ENCODE measurements at regions not wholly inside any gene's neighbourhood (a gene's known extent, or its start where the extent isn't known, plus 50 kb on each side); places are given as distances from the start of the nearest gene placed in this dataset.

GRCh38 chr11:19558189-19558986, 154.2 kb upstream of the NAV2 start:
- no peak overlapping the region for H4K8ac ChIP-seq (ENCODE audit: extremely low read depth, insufficient read depth, low read length)
- no peak overlapping the region for H4K91ac ChIP-seq (replicated peaks; ENCODE audit: insufficient read length, low read length)
- H2BK15ac ChIP-seq (ENCODE audit: low read length): no peak overlapping the region
- H2BK20ac ChIP-seq (ENCODE audit: low read length): no peak overlapping the region
- 88% methylated on average over 11 of the region's 12 CpGs; no CpG with 5 or more reads in 1 of the 2 experiments for WGBS, 2 experiments (ENCODE audit: extremely low coverage in 1 of 2, insufficient coverage in 1 of 2, insufficient read length in 1 of 2, insufficient replicate concordance in 2 of 2, low coverage in 1 of 2, low lambda C conversion rate in 2 of 2, missing lambda C conversion rate in 1 of 2)
- no peak overlapping the region for H2BK12ac ChIP-seq (ENCODE audit: low read depth, low read length)
- no peaks in the 10 kb centered on the region for H3K36me3 ChIP-seq (ENCODE audit: control insufficient read depth in 2 of 4, insufficient read depth in 4 of 4, low read length in 3 of 4)
- POLR2A ChIA-PET (ENCODE audit: partially characterized antibody): no interaction called here
- FAIRE-seq (no peak), DNase-seq (ENCODE audit: low read depth in 1 of 2, low spot score in 2 of 2) (no peak)
- no peak overlapping the region for H3K27ac ChIP-seq (ENCODE audit: low read depth, low read length)
- no peak overlapping the region for H3K18ac ChIP-seq (ENCODE audit: extremely low read depth, low read length)
- no peak overlapping the region for H2BK120ac ChIP-seq (replicated peaks; ENCODE audit: low read depth, low read length)
- no peak overlapping the region for H2BK5ac ChIP-seq (ENCODE audit: low read depth, low read length)
- no peaks in the 10 kb centered on the region for H3K23me2 ChIP-seq (ENCODE audit: low read depth, low read length)
- H4K5ac ChIP-seq (ENCODE audit: insufficient read length, low read depth, low read length): no peak overlapping the region
- no peak overlapping the region for H3K56ac ChIP-seq (replicated peaks; ENCODE audit: insufficient read length, low read depth, low read length)
- no peak for TF ChIP-seq KDM1A (IDR thresholded peaks at IDR 0.05; ENCODE audit: borderline replicate concordance, low read length)
- no peak for TF ChIP-seq KDM5A (IDR thresholded peaks at IDR 0.05; ENCODE audit: low read length)
- no peak for TF ChIP-seq CBX8 (IDR thresholded peaks at IDR 0.05; ENCODE audit: borderline replicate concordance, low read depth, low read length)
- no peak for TF ChIP-seq POU5F1 (IDR thresholded peaks at IDR 0.05; ENCODE audit: low read depth, low read length)
- CTCF ChIA-PET (ENCODE audit: partially characterized antibody): interaction anchor here (0.6 to 4.6 kb wide), 39 partner anchors 9 to 492 kb away, joined by 3 to 42 read pairs (median 4); partner anchors contain the start of gene CSRP3
- H3K27me3 ChIP-seq (replicated peaks in 1 of 4; ENCODE audit: control insufficient read depth in 3 of 4, extremely low read depth in 1 of 4, insufficient read depth in 3 of 4, low read length in 3 of 4): no peaks in the 10 kb centered on the region; a peak in 1 of 7 replicates
- no peak overlapping the region for H3K4me2 ChIP-seq (ENCODE audit: insufficient read depth in 1 of 2, low read depth in 2 of 2, low read length in 2 of 2)
- no peaks in the 10 kb centered on the region for H3K79me2 ChIP-seq (ENCODE audit: control insufficient read depth in 1 of 2, insufficient read depth in 2 of 2, low read length in 2 of 2)
- H3K4me1 ChIP-seq (replicated peaks in 1 of 4; ENCODE audit: control insufficient read depth in 3 of 4, insufficient read depth in 4 of 4, low read length in 3 of 4): peaks cover 0 to 7% (median 3%) of the 10 kb centered on the region in 4 experiments; a peak in 3 of 7 replicates
- no peak overlapping the region for H3K4ac ChIP-seq (replicated peaks; ENCODE audit: insufficient read length, low read depth, low read length)
- no peak overlapping the region for H3K4me3 ChIP-seq (ENCODE audit: extremely low read depth in 1 of 4, insufficient read depth in 2 of 4, low read depth in 3 of 4, low read length in 4 of 4)
- no peak overlapping the region for H2AK5ac ChIP-seq (ENCODE audit: low read depth, low read length)
- H3K23ac ChIP-seq (ENCODE audit: insufficient read length): no peak overlapping the region
- H2AFZ ChIP-seq (ENCODE audit: low read length): no peak overlapping the region
- no peaks in the 10 kb centered on the region for H4K20me1 ChIP-seq (replicated peaks in 1 of 2; ENCODE audit: control insufficient read depth in 1 of 2, insufficient read depth in 2 of 2, low read length in 2 of 2)
- no peaks in the 10 kb centered on the region for H3K79me1 ChIP-seq (ENCODE audit: low read depth, low read length)
- H3K14ac ChIP-seq (ENCODE audit: insufficient read length): no peak overlapping the region
- H3K9ac ChIP-seq (replicated peaks in 1 of 4; ENCODE audit: extremely low read depth in 1 of 4, low read depth in 3 of 4, low read length in 3 of 4): no peak overlapping the region
- no peaks in the 10 kb centered on the region for H3K9me3 ChIP-seq (ENCODE audit: insufficient read depth in 2 of 2, low read depth in 1 of 2, low read length in 1 of 2)
